HTR-8/SVneo (cell line): ENCODE measurements at regions not wholly inside any gene's neighbourhood (a gene's known extent, or its start where the extent isn't known, plus 50 kb on each side); places are given as distances from the start of the nearest gene placed in this dataset.
"Not testable (repeated sequence)": the region's sequence is repeated elsewhere in the genome, so short reads cannot be mapped to it uniquely, and the experiment has no call there.

Experiments used
- DNase-seq: peaks from one replicate; pipeline ENCODE4 v3.0.0; 2011; ENCODE audit warnings: low spot score, mixed read lengths; ENCODE audit not compliant: insufficient read length
- FAIRE-seq: peaks from 2 replicates; lab custom pipeline; 2011; peaks lifted over from hg19 to GRCh38; lab: Jason Lieb, UNC

DNA sequence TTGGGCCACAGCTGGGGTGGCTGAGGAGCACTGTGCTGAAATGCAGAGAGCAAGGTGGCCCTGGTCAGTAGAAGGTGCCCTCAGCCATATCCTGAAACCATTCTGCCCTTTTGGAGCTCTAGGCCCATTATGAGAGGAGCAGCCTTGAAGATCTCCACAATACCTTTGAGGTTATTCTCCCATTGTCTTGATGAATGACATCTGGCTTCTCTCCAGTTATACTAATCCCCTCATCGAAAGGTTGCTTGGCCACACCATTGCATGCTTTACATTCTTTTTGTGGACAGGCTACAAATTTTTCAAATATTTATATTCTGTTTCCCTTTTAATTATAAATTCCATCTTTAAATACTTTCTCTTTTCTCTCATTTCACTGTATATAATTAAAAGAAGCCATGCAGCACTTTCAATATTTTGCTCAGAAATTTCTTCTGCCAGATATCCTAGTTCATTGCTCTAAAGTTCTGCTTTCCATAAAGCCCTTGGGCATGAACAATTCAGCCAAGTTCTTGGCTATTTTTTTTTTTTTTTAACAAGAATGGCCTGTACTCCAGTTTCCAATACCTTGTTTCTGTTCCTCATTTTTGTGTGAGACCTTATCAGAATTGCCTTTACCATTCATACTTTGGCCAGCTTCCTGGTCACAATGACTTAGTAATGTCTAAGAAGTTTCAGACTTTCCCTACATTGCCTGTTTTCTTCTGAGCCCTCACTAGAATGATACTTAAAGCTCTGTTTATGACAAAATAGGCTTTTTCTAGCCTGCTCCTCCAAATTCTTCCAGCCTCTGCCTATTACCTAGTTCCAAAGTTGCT lies 138.9 kb upstream of the SGO1 start:
- no peak for FAIRE-seq
- DNase-seq, result no peak

DNA sequence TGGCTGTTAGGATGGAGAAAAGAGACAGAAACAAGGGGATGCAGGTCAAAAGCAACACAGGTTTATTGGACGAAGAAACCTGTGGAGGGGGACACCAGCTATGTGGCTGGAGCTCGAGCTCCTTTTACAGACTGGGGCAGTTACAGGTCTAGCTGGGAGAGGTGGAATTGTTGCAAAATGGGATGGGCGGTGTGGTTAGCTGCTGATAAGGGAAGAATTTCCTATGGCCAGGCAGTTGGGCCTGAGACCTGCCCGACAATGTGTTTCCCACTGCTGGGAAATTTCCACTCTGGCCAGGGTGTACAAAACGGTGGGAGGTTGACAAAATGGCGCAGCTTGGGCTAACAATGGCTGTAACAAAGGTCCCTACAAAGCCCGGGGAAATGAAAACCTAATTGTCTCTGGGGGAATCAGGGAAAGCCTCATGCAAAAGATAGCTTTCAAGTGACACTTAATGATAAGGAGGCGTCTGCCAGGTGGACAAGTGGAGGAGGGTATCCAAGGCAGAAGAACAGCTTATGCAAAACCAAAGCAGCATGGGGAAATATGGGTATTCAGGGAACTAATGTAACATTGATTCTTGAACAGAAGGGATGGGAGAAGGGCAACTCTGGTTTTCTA lies 137.4 kb upstream of the SGO1 start:
- FAIRE-seq, result no peak
- no peak for DNase-seq

DNA sequence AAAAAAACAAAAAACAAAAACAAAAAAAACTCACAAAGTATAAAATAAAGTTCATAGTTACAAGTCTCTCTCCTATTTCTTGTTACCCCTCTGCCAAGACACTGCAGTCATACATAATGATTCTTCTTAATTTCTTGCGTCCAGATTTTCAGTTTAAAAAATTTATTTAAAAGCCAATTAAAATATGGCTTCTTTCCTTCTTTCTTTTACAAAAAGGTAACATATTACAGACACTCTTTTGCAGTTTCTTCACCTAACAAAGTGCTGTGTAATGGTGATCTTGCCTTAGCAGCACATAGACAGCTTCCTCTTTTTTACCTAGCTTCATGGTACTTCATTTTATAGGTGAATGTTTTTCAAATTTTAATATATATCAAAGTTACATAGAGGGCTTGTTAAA lies 136.1 kb upstream of the SGO1 start:
- FAIRE-seq, result no peak

DNA sequence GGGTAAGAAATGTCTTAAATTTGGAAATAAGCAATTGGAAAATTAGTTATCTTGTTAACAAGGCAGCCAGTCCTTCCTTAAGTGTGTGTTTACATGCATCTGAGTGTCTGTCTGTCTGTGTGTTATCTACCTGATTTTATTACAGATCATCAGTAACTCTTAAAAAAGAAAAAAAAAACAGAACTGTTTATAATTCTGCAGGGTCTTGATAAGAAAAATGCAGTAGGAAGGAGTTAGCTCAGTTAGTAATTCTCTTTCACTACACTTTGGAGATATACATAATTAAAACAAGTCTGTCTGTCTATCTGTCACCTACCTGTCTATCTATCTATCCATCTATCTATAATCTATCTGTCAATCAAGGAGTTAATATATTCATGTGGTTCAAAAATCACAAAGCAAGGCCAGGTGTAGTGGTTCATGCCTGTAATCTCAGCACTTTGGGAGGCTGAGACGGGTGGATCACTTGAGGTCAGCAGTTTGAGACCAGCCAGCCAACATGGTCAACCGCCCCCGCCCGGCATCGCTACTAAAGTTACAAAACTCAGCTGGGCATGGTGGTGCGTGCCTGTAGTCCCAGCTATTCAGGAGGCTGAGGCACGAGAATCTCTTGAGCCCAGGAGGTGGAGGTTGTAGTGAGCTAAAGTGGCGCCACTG lies 135.5 kb upstream of the SGO1 start:
- FAIRE-seq, result no peak

More for the DNA sequence above, 136.1 kb upstream of the SGO1 start:
- DNase-seq, result no peak

DNA sequence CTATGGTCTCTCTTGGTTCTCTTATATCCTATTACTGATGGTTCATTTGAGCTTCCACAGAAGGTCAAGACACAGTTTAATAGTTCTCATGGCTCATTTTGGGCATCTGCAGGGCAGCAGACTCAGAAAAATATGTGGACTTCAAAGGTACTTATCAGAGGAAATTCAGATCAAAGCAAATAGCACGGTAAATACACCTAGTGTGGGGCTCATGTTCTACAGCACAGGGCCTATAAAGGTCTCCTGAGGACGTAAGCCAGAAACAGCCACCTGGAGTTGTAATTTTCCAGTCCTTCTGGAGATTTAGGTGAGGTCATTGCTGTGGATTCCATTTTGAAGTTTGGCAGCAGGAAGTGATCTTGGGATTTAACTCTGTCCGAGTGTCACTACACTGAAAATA lies 134.5 kb upstream of the SGO1 start:
- no peak for FAIRE-seq
- DNase-seq, result no peak

More for the DNA sequence above, 135.5 kb upstream of the SGO1 start:
- no peak for DNase-seq

DNA sequence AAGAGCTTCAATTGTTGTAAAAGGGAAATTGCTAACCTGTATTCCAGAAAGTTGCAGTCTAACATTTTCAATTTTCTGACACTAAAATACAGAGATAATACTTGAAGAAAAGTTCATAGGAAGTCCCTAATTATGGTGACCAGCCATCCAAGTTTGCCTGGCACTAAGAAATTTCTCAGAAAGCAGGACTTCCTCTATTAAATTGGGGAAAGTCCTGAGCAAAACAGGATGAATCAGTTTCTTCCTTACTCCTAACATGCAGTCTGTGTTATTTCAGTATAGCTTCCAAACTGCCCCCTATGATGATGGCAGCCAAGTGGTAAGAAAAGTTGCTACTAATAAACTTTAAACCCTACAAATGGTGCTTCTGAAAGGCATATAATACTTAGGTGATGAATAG lies 133.5 kb upstream of the SGO1 start:
- FAIRE-seq, result no peak

DNA sequence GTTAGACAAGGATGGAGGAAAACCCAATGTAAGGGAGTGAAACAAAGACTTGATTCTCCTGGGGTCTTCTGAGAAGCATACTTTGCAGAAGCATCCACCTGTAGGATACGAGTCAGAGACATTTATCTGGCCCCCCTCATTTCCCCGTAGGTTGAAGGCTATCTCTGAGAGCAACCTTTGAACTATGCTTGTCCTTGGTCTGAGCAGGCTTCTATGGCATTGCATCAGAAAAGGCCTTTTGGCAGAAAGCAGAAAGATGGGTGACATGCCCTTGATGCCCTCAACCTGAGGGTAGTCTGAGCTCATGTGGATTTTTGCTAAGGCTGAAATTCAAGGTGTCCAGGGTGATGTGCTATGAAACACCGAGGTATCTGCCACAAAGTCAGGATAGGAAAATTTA lies 131.6 kb upstream of the SGO1 start:
- DNase-seq, result no peak
- FAIRE-seq, result no peak

More for the DNA sequence above, 133.5 kb upstream of the SGO1 start:
- DNase-seq, result no peak

DNA sequence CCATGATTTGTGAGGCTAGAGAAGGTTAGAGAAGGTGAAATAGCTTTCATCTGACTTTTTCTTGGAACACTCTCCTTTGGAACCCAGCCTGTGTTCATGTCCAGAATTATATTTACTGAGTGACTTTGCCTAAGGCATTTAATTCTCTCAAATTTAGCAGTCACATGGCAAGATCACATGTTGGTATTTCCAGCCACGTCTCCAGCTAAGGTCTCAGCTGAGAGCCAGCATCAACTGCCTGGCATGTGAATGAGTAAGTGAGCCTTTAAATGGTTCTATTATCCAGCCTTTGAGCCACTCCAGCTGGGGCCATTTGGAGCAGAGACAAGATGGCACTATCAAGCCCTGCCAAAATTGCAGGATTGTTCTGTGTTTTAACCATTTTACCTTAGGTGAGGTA lies 130.2 kb upstream of the SGO1 start:
- DNase-seq, result no peak
- FAIRE-seq, result no peak

DNA sequence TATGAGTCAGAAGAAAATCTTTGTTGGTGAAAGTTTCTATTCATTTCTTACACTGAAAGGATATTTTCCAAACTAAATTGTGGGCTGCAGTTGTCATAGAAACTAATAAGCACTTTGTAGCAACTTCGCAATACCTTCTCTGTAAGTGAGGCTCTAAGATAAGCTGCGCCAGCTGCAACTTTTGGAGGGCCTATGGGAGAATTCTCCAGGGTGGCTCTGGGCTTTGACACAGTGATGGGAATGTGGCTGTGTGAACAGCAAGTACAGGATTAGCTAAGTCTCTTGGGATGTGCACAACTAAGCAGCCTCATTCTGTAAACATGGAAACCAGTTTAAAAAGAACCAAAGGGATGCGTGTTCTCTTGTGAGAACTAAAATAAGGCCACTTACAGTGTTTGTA lies 124.6 kb upstream of the SGO1 start:
- no peak for FAIRE-seq
- no peak for DNase-seq

DNA sequence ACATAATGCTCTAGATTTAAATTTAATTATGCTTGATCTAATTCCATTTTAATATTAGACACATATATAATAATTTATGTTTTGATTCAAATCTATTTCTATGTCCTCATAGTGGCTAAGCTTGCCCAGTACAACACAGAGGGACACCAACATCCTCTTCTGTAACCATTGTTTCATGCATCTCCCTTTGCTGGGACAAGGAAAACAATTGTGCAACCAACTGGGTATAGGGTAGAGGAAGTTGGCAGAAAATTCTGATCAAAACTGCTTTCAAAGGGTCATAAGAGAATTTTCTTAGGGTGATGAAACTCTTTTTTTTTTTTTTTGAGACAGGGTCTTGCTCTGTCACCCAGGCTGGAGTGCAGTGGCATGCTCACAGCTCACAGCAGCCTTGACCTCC lies 121.4 kb upstream of the SGO1 start:
- FAIRE-seq (no peak), DNase-seq (no peak)

DNA sequence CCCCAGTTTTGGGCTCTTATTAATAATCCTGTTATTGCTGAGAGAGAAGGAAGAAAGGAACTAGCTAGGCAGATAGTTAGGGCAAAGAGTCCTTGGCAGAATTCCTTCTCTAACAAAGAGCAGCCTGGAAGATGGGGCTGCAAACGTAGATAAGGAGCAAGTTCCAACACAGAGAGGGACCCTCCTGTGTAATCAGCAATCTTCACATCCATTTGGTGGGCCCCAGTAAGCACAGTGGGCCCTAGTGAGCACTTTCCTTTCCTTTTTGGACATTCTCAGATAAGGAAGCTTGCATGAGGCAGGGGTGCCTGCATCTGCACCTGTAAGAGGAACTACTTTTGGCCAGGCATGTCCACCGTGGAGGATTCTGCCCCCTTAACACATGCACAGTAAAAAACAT lies 119.6 kb upstream of the SGO1 start:
- no peak for DNase-seq
- FAIRE-seq, result no peak

DNA sequence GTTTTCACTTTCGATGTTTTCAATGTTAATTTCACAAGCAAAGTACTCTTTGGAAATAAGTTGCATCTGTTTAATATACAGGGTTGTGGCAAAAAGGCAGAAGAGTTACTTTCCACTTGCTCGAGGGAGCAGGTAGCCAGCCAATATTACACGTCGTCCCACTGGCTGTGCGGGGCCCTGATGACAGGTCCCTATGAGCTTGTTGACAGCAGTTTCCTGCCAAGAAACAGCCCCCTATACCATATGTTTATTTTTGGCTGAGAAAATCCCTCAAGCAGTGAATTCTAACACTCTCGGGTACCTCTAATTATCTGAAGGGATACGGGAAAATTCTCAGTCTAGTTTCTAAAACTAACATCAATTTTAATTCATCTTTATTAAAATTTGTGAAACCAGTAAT lies 116.8 kb upstream of the SGO1 start:
- DNase-seq (no peak), FAIRE-seq (no peak)

DNA sequence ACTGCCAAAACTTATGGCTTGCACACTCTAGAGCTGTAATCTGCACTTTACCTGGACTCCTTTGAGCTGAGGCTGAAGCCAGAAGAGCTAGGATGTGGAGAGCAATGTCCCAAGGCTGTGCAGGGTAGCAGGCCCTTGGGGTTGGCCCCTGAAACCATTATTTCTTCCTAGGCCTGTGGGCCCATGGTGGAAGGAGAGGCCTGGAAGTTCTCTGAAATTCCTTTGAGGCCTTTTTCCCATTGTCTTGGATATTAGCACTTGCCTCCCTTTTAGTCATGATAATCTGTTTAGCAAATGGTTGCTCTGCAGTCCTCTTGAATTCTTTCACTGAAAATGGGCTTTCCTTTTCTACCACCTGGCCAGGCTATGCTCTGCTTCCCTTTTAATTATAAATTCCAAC lies 102.0 kb upstream of the SGO1 start:
- DNase-seq (no peak), FAIRE-seq (no peak)

DNA sequence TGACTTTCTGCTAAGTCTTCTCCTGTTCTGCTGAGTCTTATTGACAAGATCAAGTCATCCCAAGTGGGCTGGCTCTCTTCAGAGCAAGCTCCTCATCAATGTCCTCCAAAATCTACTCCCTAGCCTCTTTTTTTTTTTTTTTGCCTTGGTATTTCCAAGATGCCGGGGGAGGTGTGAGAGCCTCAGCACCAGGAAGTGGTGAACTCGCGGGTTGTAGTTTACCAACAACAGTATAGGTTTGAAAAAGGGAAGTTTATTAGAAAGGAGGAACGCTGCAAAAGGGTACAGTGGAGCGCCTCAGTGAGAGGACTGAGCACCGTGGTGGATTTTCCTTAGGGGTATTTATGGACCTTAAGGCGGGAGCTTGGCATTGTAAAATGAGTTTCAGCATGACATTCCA lies 94.3 kb upstream of the SGO1 start:
- no peak for DNase-seq
- no peak for FAIRE-seq

DNA sequence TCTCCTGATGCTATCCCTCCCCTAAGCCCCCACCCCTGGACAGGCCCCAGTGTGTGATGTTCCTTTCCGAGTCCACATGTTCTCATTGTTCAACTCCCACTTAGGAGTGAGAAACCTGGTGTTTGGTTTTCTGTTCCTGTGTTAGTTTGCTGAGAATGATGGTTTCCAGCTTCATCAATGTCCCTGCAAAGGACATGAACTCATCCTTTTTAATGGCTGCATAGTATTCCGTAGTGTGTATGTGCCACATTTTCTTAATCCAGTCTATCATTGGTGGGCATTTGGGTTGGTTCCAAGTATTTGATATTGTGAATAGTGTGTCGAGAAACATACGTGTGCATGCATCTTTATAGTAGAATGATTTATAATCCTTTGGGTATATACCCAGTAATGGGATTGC lies 80.0 kb upstream of the SGO1 start:
- not testable (repeated sequence) for FAIRE-seq, DNase-seq

DNA sequence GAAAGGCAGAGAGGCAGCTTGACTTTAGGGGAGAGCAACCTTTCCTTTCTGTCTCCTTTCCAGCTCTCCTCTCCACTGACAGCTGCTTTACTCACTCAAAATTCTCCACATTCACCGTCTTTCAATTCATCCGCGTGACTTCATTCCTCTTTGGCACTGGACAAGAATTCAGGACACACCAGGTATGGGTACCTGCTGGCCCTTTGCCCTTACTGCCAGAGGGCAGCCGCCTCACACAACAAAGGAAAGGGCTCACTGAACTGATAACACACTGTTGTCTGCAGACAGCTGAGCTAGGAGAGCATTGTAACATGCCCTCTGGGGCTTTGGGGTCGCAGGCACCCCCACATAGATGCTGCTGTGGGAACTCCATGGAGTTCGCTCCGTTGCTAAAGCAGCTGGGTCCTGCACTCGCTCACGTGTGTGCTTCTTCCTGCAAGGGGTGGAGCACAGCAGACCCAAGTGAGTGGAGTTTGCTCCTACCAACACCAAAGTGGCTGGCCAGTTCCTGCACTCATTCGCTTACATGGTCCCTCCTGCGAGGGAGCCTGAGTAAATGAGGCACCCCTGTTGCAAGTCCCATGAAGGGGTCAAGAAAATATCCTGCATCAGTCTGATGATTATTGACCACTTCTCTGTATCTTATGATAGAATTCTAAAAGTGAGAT lies 79.0 kb upstream of the SGO1 start:
- FAIRE-seq (no peak), DNase-seq (no peak)

DNA sequence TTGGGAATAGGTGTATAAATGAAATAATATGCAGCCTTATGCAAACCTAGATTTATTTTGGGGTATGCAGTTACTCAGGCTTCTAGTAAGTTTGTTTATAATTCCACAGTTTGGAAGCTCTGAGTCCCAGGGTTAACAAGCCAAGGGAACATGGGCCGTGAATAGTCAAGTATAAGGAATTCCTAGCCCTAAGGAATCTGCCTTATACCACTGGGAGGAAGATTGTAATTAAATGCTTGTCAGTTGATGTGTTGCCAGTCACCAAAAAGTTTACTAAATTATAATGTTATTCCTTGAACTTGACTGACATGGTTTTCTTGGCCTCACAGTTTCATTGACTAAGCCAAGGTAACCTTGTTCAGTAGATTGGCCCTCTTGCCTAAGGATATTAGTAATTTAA lies 72.4 kb upstream of the SGO1 start:
- FAIRE-seq (no peak), DNase-seq (no peak)

DNA sequence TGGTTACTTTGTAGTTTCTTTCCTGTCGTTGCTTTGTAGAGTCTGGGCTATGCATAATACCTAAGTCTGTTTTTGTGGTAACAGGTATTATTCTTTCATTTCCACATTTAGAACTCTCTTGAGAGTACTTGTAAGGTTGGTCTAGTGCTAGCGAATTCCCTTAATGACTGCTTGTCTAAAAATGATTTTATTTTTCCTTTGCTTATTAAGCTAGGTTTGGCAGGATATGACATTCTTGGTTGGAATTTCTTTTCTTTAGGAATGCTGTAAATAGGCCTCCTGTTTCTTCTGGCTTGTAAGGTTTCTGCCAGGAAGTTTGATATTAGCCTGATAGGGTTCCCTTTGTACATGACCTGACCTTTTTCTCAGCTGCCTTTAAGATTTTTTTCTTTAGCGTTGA lies 70.1 kb upstream of the SGO1 start:
- DNase-seq (no peak), FAIRE-seq (no peak)

DNA sequence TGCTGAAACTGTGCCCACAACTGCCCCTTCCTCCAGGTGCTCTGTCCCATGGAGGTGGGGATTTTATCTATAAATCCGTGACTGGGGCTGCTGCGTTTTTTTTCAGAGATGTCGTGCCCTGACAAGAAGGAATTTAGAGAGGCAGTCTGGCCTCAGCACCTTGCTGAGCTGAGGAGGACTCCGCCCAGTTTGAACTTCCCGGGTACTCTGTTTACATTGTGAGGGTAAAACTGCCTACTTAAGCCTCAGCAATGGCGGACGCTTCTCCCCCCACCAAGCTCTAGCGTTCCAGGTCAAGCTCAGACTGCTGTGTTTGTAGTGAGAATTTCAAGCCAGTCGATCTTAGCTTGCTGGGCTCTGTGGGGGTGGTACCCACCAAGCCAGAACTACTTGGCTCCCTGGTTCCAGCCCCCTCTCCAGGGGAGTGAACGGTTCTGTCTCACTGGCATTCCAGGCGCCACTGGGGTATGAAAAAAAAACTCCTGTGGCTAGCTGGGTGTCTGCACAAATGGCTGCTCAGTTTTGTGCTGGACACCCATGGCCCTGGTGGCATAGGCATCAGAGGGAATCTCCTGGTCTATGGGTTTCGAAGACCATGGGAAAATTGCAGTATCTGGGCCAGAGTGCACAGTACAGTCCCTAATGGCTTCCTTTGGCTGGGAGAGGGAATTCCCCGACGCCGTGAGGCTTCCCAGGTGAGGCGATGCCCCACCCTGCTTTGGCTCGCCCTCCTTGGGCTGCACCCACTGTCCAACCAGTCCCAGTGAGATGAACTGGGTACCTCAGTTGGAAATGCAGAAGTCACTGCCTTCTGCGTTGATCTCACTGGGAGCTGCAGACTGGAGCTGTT lies 68.5 kb upstream of the SGO1 start:
- no peak for FAIRE-seq
- DNase-seq, result no peak

DNA sequence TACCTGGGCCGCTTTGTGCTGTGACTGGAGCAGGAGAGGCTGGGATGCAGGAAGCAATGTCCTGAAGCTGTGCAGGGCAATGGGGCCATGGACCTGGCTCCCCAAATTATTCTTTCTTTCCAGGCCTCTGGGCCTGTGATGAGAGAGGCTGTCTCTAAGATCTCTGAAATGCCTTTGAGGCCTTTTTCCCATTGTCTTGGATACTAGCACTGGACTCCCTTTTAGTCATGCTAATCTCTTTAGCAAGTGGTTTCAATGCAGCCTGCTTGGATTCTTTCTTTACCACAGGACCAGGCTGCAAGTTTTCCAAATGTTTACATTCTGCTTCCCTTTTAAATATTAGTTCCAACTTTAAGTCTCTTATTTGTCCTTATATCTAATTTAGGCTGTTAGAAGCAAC lies 64.8 kb upstream of the SGO1 start:
- DNase-seq, result no peak
- no peak for FAIRE-seq
